Small intestine (tissue), 7 donors: ENCODE measurements at regions not wholly inside any gene's neighbourhood (a gene's known extent, or its start where the extent isn't known, plus 50 kb on each side); places are given as distances from the start of the nearest gene placed in this dataset.

Source experiments
- DNase-seq, 2 donors: peaks; one replicate each; pipeline versions ENCODE4 v3.0.0 to v3.0.0-alpha.2; 2013
- FAIRE-seq: peaks from 2 replicates; lab custom pipeline; 2012; peaks lifted over from hg19 to GRCh38; lab: Jason Lieb, UNC
- H3K27ac ChIP-seq, 3 donors: one replicate each; pipeline ENCODE4 v1.5.1; 2013; ENCODE audit warnings: low read length in 2 of 3, mild to moderate bottlenecking in 2 of 3, control low read depth in 1 of 3, inconsistent platforms in 1 of 3, low read depth in 1 of 3, moderate library complexity in 1 of 3
- H3K27me3 ChIP-seq, 3 donors: one replicate each; pipeline ENCODE4 v1.6.1; 2013; ENCODE audit warnings: low read length in 3 of 3, inconsistent platforms in 1 of 3; ENCODE audit not compliant: control insufficient read depth in 3 of 3, insufficient read depth in 3 of 3
- H3K36me3 ChIP-seq, 3 donors: one replicate each; pipeline ENCODE4 v1.6.1; 2013; ENCODE audit warnings: low read length in 3 of 3, inconsistent platforms in 1 of 3, low read depth in 1 of 3, mild to moderate bottlenecking in 1 of 3, moderate library complexity in 1 of 3; ENCODE audit not compliant: control insufficient read depth in 3 of 3, insufficient read depth in 2 of 3
- H3K4me1 ChIP-seq, 3 donors: one replicate each; pipeline ENCODE4 v1.6.1; 2013; ENCODE audit warnings: low read length in 2 of 3, inconsistent platforms in 1 of 3, low read depth in 1 of 3, mild to moderate bottlenecking in 1 of 3, moderate library complexity in 1 of 3; ENCODE audit not compliant: control insufficient read depth in 3 of 3, insufficient read depth in 2 of 3
- H3K4me3 ChIP-seq, 3 donors: one replicate each; pipeline ENCODE4 v1.5.1; 2013; ENCODE audit warnings: low read length in 3 of 3, control low read depth in 1 of 3, inconsistent platforms in 1 of 3, low read depth in 1 of 3, mild to moderate bottlenecking in 1 of 3, moderate library complexity in 1 of 3
- H3K9me3 ChIP-seq, 2 donors: one replicate each; pipeline ENCODE4 v1.6.1; 2013; ENCODE audit warnings: low read depth in 1 of 2, low read length in 1 of 2; ENCODE audit not compliant: control insufficient read depth in 2 of 2, insufficient read depth in 1 of 2
- WGBS, 3 donors: extraction: QIAGEN DNeasy Blood & Tissue Kit; methylation state at CpG; one replicate each; pipeline ENCODE4 v1.1.7; 2013; 5-methylcytosine and 5-hydroxymethylcytosine counted together
- donor health status: healthy with polysubstance abuse.
- donor health status: control.
- donor health status: control.
- donor health status: Bipolar disorder and iron deficiency.
- donor health status: healthy.

GRCh38 chr3:72391659-72392058, 456.6 kb downstream of the SHQ1 start:
- no peak overlapping the region for H3K4me3 ChIP-seq
- H3K27me3 ChIP-seq: no peaks in the 10 kb centered on the region
- H3K36me3 ChIP-seq: no peaks in the 10 kb centered on the region
- WGBS, 3 donors: 52 to 65% (median 56%) methylated on average over 2 of the region's 2 CpGs
- DNase-seq: no peak
- H3K27ac ChIP-seq: no peak overlapping the region
- FAIRE-seq: no peak
- peaks cover 13 to 17% (median 13%) of the 10 kb centered on the region in 3 donors for H3K4me1 ChIP-seq
- H3K9me3 ChIP-seq: no peaks in the 10 kb centered on the region

- H3K4me3 ChIP-seq: no peak overlapping the region
- H3K9me3 ChIP-seq: no peaks in the 10 kb centered on the region
- no peak for DNase-seq
- WGBS, 3 donors: 68 to 74% (median 71%) methylated on average over 3 of the region's 3 CpGs
- FAIRE-seq: no peak
- no peak overlapping the region for H3K27ac ChIP-seq
- H3K27me3 ChIP-seq: no peaks in the 10 kb centered on the region
- peaks cover 15 to 20% (median 19%) of the 10 kb centered on the region in 3 donors for H3K4me1 ChIP-seq
- H3K36me3 ChIP-seq: no peaks in the 10 kb centered on the region
Observed at GRCh38 chr3:72390841-72391240, 457.4 kb downstream of the SHQ1 start.

- Histone ChIP-seq H3K4me3 (no peak overlapping the region), H3K27ac (no peak overlapping the region), H3K27me3 (no peaks in the 10 kb centered on the region), H3K36me3 (no peaks in the 10 kb centered on the region), H3K4me1 (peaks cover 16 to 28% (median 26%) of the 10 kb centered on the region in 3 donors), H3K9me3 (no peaks in the 10 kb centered on the region)
- DNase-seq (no peak), FAIRE-seq (no peak)
- 94 to 99% (median 98%) methylated on average over 2 of the region's 2 CpGs for WGBS, 3 donors
Observed at GRCh38 chr3:72388644-72389043, 459.6 kb downstream of the SHQ1 start.

GRCh38 chr3:72388117-72388516, 460.1 kb downstream of the SHQ1 start:
- Histone ChIP-seq H3K4me3 (no peak overlapping the region), H3K27me3 (no peaks in the 10 kb centered on the region), H3K4me1 (peaks cover 21 to 33% (median 26%) of the 10 kb centered on the region in 3 donors), H3K9me3 (no peaks in the 10 kb centered on the region), H3K27ac (no peak overlapping the region), H3K36me3 (no peaks in the 10 kb centered on the region)
- WGBS, 3 donors: 92 to 93% (median 93%) methylated on average over 4 of the region's 4 CpGs
- DNase-seq (no peak), FAIRE-seq (no peak)

- H3K36me3 ChIP-seq: no peaks in the 10 kb centered on the region
- WGBS, 3 donors: 42 to 79% (median 57%) methylated on average over 6 of the region's 6 CpGs
- FAIRE-seq: peak; percentile 23
- DNase-seq: peak; percentile 89 to 95
- peak overlapping the region in 2 of 3 donors; percentile 42 to 48 for H3K27ac ChIP-seq
- peaks cover 21 to 34% (median 24%) of the 10 kb centered on the region in 3 donors for H3K4me1 ChIP-seq
- no peaks in the 10 kb centered on the region for H3K27me3 ChIP-seq
- H3K4me3 ChIP-seq: no peak overlapping the region
- no peaks in the 10 kb centered on the region for H3K9me3 ChIP-seq
Observed at GRCh38 chr3:72386327-72387000, 461.8 kb downstream of the SHQ1 start.

GRCh38 chr3:72385167-72385566, 463.1 kb downstream of the SHQ1 start:
- WGBS, 3 donors: 22 to 65% (median 40%) methylated on average over 3 of the region's 3 CpGs
- Histone ChIP-seq H3K4me3 (no peak overlapping the region), H3K4me1 (peaks cover 15 to 28% (median 18%) of the 10 kb centered on the region in 3 donors), H3K27ac (peak overlapping the region in 1 of 3 donors; percentile 7), H3K27me3 (no peaks in the 10 kb centered on the region), H3K36me3 (peaks cover 0 to 4% (median 0%) of the 10 kb centered on the region in 3 donors), H3K9me3 (no peaks in the 10 kb centered on the region)
- FAIRE-seq (no peak), DNase-seq (peak; percentile 57 to 77)

GRCh38 chr3:72384602-72385001, 463.6 kb downstream of the SHQ1 start:
- DNase-seq: no peak
- 42 to 52% (median 42%) methylated on average over 5 of the region's 5 CpGs for WGBS, 3 donors
- Histone ChIP-seq H3K4me1 (peaks cover 12 to 29% (median 18%) of the 10 kb centered on the region in 3 donors), H3K4me3 (no peak overlapping the region), H3K9me3 (no peaks in the 10 kb centered on the region), H3K27me3 (no peaks in the 10 kb centered on the region), H3K36me3 (peaks cover 0 to 4% (median 0%) of the 10 kb centered on the region in 3 donors), H3K27ac (no peak overlapping the region)
- no peak for FAIRE-seq

- 87 to 92% (median 91%) methylated on average over 4 of the region's 4 CpGs for WGBS, 3 donors
- DNase-seq (no peak), FAIRE-seq (no peak)
- H3K4me3 ChIP-seq: no peak overlapping the region
- H3K27ac ChIP-seq: no peak overlapping the region
- peaks cover 0 to 4% (median 0%) of the 10 kb centered on the region in 3 donors for H3K36me3 ChIP-seq
- H3K4me1 ChIP-seq: peaks cover 11 to 29% (median 18%) of the 10 kb centered on the region in 3 donors
- H3K27me3 ChIP-seq: no peaks in the 10 kb centered on the region
- H3K9me3 ChIP-seq: no peaks in the 10 kb centered on the region
Observed at GRCh38 chr3:72383883-72384282, 464.4 kb downstream of the SHQ1 start.
